NCI-H526 treated with DMSO at 0.1 percent for 48 hours (cell line): ENCODE measurements at regions not wholly inside any gene's neighbourhood (a gene's known extent, or its start where the extent isn't known, plus 50 kb on each side); places are given as distances from the start of the nearest gene placed in this dataset.

Source experiments
- DNase-seq: peaks from one replicate; lab custom pipeline; 2025; lab: John Stamatoyannopoulos, UW

GRCh38 chr13:26965952-26966700 lies 205.5 kb downstream of the USP12 start:
- no peak for DNase-seq

- peak; percentile 88 for DNase-seq
Observed at GRCh38 chr13:26964278-26965250, 204.0 kb upstream of the GPR12 start.

GRCh38 chr13:26962671-26963070 lies 202.1 kb upstream of the GPR12 start:
- DNase-seq, result no peak

DNA sequence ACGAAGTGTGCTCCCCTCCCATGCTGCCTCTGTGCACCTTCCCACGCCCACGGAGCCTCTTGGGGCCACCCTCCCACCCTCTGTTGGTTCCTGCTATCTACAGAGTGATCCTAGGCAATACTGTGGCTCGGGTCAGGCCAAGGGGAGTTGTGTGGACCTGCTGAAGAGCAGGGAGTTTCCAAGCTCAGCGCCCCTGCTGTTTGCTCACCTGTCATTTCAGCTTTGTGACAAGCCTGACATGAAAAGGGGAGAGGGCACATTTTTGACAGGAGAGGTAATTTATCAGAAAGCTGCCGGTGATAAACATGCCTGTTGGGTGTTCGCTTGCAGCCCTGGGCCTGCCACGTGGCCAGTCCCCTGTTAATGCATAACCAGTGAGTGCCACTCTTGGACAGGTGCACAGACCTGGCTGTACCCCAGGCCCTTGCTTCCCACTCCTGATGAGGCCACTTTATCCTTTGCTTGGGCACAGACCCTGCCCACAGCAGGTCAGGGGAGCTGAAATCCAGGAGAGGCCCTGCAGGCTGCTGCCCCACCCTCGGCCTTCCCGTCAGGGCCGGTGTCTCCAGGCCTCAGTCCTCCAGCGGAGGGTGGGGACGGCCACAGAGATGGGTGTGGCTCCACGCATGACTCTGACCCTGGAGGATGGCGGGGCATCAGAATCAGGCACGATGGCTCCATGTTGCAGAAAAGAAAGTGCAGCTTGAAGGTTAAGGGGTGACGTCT lies 201.5 kb upstream of the GPR12 start:
- no peak for DNase-seq

GRCh38 chr13:26957182-26957581 lies 196.6 kb upstream of the GPR12 start:
- no peak for DNase-seq

DNA sequence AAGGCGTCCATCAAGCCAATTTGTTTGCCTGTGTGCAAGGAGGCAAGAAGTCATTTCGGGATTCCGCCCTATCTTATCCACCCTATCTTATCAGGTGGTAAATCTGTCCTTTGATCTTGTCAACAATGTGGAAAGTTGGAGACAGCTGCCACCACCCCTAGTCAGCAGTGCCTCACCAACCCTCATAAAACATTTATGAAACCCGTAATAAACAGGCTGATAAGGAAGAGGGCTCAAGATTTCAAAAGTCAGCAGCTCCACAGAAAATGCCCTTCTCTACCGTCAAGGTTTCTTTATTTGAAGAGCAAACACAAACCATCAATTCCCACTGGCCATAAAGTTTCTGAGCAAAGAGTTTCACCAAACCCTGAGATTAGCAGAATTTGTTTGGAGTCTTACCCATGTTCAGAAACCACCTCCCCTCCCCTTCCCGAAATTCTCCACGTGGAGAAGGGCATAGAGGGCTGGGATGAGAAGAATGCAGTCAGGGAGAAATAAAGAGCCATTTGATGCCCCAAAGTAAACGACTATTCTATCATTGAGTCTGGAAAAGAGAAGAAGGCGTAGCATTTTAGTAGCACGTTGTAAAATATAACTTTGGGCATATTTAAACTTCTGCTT lies 196.0 kb upstream of the GPR12 start:
- DNase-seq, result no peak

DNA sequence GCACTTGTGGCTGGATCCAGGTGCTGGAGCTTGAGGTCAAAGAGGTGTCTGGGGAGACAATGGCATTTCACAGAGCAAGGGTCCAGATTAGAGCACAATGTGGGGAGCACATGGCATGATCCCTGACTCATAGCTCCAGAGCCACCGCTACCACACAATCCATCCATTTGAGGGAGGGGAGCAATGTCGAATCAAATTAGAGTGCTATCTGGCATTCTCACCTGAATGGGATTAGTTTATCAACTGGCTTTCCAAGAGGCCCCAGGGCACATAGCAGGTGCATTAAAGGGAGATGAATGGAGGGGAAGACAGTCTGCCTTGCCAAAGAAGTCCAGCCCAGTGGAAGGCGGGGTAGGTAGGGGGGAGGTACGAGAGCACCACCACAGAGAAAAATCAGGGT lies 194.4 kb upstream of the GPR12 start:
- no peak for DNase-seq

DNA sequence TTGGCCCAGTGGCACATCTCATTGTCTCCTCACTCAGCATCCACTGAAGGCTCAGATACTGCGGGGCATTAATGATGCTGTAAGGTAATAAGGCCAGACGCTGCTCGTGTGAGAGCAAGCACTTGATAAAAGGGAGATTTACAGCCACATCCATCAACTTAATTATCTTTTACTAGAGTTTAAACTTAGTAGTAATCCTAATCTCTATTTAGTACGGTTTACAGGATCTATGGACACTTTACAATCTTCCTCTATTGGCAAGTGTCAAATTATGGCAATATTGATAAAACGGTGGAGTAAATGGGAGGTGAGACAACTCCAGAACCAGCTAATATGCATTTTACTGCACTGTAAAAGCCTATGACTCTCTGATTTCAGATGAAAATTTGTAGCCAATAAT lies 192.7 kb upstream of the GPR12 start:
- no peak for DNase-seq

GRCh38 chr13:26952551-26953143 lies 192.1 kb upstream of the GPR12 start:
- no peak for DNase-seq

DNA sequence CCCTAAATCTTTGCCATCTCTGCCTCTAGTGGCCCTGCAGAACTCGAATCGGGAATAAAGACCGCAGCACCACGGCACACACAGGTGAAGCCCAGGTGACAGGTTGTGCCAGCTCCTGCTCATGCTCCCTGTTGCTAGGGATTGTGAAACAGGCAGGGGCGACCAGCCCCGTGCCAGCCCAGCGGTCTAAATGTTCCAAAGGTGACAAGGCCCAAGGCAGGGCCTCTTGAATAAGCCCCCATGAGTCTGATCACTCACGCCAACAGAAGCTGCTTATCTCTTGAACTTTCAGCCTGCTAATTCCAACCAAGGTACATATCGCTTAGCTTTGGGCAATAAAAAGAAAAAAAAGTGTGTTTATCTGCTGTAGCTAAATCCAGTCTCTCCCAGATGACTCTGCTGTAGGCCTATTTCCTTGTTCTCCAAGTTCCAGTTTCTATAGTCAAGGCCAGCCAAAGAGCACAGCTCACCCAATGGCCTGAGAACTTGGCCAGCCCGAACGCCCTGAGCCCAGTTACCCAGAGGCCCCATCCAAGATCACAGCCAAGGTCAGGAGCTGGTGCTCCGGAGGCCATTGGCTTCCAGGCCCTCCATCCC lies 191.1 kb upstream of the GPR12 start:
- no peak for DNase-seq

GRCh38 chr13:26950968-26951367 lies 190.4 kb upstream of the GPR12 start:
- DNase-seq, result no peak

GRCh38 chr13:26950546-26950945 lies 190.0 kb upstream of the GPR12 start:
- DNase-seq, result no peak

DNA sequence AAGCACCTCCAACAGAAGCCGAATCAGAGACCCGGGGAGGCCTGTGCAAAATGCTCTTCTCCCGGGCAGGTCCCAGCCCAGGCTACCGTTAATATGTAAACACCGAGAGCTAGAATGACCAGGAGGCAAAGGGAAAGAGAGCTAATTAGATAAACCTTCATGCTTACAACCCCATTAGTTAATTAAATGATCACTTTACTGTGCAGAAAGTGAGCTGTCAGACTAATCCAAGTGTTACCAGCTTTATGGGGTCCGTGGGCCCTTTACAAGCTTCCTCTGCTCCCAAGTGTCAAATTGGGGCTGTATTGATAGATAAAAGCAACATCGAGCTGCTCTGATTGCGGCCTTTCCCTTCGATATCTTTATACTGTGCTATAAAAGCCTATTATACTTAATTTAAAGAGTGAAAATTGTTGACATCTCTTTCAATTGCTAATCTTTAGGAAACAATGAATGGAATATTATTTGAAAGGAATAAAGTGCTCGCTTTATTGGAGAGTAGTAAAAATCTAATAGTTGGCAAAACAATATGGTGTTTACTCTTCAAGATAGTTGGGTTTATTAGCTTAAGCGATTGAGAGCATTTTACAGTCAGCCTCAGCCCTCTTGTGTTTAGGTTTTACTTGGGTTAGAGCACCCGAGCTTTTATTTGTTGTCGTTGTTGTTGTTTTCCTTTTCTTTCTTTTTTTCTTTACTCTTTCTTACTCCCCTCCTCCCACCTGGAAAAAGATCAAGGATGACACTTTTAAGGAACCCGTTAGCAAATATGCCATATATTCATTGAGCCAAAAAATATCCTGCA lies 189.3 kb upstream of the GPR12 start:
- peak; percentile 66 for DNase-seq

GRCh38 chr13:26948353-26948752 lies 187.8 kb upstream of the GPR12 start:
- DNase-seq, result no peak

DNA sequence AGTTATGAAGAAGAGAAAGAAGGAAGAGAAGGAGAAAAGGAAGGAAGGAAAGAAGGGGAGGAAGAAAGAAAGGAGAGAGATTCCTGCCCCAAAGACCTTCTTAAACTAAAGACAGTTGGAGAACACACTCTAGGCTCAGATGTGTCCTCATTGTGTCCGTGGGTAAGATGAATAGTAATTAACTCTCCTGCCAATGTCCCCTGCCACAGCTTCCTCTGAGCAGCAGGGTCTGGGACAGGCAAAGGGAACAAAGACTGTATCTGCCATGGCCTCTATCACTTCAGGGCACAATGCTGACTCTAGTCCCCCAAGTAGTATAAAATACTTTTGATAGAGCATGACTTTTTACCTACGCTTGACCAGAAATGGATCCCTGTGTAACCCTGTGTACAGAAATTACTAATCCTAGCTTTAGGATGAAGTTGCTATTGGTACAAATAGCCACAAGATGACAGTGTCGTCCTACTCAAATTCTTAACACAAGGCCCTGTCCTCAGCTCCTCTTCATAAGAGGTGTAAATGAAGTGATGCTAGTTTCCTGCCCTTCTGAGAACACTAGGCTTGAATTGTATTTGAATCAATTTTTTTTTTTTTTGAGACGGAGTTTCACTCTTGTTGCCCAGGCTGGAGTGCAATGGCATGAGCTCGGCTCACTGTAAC lies 186.2 kb upstream of the GPR12 start:
- DNase-seq, result peak; percentile 87

- DNase-seq, result no peak
Observed at GRCh38 chr13:26943748-26944147, 183.2 kb upstream of the GPR12 start.

DNA sequence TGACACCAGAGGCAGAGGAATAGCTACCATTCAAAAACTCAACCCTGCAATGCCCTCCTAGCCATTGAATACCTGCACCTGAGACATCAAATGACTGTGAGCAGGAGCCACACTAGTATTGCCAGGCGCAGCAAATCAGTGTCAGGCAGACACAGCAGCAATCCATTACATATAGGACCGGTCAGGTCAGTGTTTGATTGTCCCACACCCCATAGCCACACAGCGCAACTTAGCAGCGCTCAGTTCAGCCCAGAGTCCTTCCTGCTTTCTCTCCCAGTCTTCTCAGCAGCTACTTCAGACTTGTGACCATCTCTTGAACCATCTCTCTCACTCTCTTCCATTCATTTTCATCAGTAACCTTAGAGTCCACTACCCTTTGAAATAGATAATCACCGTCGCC lies 181.6 kb upstream of the GPR12 start:
- DNase-seq, result no peak

DNA sequence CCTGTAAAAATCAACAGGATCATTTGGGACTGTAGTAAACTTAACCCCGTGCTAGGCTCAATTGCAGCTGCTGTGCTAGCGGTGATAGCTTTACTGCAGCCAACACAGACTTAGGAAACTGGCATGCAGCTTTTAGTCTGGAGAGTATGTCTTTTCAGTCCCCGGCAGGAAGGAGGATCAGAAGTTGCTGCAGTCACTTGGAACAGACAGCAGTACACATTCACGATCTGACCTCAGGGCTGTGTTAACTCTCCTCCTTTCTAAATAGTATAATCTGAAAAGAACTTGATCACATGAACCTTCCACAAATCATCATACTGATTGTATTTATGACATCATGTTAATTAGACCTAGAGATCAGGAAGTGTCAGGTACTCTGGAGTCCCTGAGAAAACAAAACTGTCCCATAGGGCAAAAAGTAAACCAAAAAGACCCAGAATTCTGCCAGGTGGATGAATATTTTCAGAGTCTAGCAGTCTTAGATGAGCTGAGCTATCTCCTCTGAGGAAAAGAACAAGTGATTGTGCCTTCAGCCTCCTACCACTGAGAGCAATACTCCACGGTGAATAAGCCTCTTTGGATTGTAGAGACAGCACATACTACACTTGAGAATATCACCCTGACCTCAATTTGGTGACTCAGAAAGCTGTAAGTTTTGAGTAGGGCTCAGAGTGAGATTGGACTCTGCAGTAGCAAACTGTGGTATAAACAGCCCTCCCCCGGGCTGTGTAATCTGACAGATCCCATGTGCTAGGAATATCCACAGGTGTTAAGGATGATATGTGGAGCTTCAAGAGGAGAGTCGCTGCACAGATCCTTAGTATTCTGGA lies 181.0 kb upstream of the GPR12 start:
- DNase-seq, result no peak

GRCh38 chr13:26934096-26934495 lies 173.5 kb upstream of the GPR12 start:
- DNase-seq, result no peak
